ENCODE measurements at regions not wholly inside any gene's neighbourhood (a gene's known extent, or its start where the extent isn't known, plus 50 kb on each side); places are given as distances from the start of the nearest gene placed in this dataset.

DNA sequence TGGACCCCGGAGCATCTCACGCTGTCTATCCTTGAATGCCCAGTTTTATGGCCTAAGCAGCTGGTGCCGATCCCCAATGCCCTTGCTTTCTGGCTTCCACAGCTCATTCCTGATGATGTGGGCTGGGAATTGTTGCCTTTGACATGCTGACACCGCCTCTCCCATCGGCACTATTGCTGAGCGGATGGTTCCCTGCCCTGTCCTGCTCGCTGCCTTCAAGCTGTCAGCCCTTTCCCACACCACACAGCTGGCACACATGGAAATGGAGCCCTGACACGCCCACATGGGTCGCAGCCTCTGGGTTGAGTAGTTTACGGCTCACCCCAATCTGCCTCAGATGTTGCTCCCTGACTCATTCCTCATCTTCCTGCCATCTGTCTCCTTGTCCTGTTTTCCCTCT, 110.2 kb upstream of the SESN3 start:
- peak; percentile 29 for DNase-seq

GRCh38 chr11:95339086-95339901, 108.3 kb upstream of the SESN3 start:
- no peak for DNase-seq

DNA sequence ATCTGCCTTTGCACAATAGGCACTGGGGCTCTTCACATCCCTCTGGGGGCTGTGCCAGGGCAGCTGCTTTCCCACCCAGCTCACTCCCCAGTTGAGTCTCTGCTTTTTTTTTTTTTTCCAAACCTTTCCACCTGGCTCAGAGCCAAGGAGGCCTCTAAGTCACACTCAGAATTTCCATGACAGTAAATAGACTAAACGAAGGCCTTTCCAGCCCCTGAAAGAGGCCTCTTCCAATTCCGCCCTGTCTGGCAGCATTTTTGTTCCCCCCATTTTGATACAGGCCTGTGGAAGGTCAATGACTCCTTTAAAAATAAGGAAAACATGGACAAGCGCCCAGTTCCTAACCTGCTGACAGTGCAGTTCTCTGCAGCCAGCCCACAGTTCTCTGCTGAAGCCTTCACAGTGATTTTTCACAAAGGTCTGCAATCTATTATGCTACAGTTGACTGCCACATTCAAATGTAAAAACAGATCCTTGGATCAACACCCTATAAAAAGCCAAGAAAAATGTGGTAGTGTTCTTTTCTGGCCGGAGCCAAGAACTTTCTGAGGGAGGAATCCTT, 107.5 kb upstream of the SESN3 start:
- peak; percentile 96 for DNase-seq

GRCh38 chr11:95337972-95338429, 107.0 kb upstream of the SESN3 start:
- peak; percentile 67 for DNase-seq

DNA sequence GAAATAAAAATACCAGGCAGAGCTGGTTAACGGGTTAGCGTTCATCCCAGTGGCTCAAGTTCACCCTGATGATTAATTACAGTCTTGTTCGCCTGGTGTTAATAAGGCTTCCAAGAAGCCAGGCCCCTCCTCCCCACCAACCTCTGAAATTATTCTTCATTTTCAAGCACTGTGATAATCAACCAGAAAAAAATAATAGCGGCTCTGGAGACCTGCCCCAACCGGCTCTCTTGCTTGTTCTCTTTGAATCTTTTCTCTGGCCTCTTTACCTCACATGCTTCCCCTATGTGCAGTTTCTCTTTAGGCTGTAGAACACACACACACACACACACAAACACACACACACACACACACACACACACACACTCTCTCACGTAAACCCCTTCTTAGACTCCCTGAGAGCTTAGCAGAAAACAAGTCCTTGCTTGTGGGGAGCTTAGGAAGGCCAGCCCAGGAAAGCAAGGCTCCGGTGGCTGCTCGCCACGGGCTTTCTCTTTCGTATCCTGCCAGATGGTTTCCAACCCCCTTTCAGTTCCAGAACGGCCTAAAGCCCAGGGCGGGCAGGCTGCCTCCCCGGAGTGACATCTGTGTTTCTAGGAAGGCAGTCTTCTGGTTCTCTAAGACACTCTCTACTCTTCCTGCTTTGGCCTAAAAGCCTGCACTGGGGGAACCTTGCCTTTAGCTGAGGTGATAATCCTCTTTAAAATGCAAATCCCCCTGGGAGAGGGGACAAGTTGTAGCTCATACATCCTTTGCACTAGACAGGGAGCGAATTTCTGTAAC, 106.4 kb upstream of the SESN3 start:
- DNase-seq: peak; percentile 97

DNA sequence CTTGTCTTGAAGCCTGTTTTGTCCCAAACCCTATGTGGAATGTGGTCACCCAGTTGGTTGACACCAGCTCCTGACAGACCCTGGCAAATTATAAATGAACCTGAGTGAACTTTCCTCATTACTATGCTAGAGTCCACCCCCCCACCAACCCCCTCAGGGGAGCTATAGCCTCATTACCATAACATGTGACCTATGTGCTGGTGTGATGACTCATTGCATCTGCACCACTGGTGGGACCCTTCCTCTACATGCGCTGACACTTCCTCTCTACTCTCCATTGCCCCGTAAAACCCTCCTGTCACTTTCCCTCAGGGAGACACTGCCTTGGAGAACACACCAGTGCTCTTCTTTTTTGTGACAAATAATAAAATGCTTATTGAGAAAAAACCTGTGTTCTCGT, 105.0 kb upstream of the SESN3 start:
- no peak for DNase-seq

GRCh38 chr11:95331161-95331560, 100.2 kb upstream of the SESN3 start:
- no peak for DNase-seq

GRCh38 chr11:95330302-95330701, 99.3 kb upstream of the SESN3 start:
- DNase-seq: peak; percentile 88

DNA sequence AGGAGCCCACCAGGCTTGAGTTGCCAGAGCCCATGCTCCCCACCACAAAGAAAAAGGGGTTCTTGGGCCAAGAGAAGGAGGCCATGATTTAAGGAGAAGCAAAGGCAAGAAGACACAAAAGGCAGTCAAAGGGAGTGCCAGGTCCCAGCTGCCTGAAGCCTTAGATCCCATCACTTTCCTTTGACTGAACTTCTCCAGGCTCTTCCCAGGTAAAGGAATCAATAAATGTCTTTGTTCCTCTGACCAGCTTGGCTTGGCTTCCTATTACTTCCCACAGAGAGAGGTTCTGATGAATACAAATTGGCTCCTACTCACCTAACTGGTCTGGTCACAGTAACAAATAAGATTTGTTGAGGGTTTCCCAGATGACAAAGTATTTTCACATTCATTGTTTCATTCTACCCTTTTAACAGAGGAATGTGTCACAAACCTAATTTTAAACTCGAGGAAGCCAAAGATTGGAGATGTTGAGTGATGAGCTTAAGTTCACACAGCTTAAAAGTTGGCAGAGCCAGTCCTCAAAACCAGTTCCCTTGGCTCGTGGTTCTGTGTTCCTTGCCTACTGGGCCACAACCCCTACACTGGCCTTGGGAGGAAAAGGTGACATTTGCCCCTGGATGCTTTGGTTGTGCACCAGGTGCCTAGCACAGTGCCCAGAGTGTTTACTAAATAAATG, 96.4 kb upstream of the SESN3 start:
- no peak for DNase-seq

- DNase-seq: no peak
These were observed 94.8 kb upstream of the SESN3 start for GRCh38 chr11:95325777-95326258.

DNA sequence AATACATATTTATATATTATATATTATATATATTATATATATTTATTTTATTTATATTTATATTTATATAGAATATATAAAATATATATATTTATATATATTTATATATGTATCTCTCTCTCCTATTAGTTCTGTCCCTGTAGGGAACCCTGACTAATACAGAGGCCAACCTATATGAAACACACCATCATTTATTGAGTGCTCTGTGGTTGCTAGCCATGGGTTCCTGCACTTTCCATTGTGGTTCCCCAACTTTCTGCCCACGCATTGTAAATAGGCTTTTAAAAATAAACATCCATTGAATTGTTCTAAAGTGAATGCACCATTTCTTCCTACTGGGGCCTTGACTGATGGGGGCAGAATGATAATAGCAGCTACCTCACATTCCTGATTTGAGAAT, 93.8 kb upstream of the SESN3 start:
- DNase-seq: no peak

- DNase-seq: no peak
These were observed 91.5 kb upstream of the SESN3 start for GRCh38 chr11:95322539-95322938.

DNA sequence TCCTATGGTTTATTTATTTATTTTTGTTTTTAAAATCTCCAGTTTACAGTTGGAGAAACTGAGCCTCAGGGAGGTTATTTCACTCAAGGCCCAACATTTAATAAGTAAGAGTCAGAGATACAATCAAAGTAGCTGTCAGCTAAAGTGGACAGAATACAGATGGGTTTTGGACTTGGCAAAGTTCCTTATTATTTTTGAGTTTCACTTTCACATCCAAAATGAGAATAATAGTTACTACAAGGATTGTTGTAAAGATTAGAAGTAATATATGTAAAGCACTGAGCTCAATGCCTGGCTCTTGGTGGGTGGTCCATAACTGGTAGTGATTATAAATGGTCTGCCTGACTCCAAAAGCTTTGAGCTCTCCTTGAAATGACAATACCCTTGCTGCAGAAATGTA, 87.5 kb upstream of the SESN3 start:
- no peak for DNase-seq

- no peak for DNase-seq
These were observed 77.6 kb upstream of the SESN3 start for GRCh38 chr11:95308512-95309035.

DNA sequence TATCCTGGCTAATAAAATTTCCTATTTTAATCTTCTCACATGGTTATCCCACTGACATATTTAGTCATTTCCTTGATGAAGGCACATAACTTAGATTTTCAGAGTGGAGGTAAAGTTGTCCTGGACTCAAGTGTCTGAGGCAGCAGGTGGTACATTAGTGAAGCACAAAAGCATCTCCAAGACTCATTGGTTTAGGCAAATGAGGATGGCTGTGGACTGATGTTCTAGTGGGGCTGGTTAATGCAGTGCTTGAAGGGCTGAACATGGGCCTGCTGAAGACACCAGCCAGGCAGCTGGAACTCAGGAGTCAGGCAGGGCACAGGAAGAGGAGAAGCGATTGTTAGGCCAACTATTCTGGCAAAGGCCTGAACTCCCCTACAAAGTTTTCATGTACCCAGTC, 76.3 kb upstream of the SESN3 start:
- DNase-seq: no peak

GRCh38 chr11:95306801-95307200, 75.8 kb upstream of the SESN3 start:
- DNase-seq: no peak

DNA sequence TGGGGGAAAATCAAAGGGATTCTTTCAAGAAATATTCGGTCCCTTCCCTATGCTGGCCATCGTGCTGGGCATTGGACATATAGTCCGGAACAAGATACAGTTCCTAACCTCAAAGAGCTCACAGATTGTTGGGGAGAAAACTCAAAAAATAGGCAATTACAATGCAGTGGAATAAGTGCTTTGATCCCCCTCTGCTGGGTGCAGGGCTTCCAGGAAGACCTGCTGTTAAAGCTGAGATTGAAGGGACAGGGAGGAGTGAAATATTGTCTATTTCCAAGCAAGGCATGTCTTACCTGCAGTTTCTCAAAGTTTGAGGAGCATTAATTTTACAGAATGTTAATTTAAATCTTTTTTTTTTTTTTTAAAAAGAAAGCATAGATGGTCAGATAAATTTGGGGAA, 75.1 kb upstream of the SESN3 start:
- DNase-seq: no peak

GRCh38 chr11:95305705-95306104, 74.7 kb upstream of the SESN3 start:
- no peak for DNase-seq

DNA sequence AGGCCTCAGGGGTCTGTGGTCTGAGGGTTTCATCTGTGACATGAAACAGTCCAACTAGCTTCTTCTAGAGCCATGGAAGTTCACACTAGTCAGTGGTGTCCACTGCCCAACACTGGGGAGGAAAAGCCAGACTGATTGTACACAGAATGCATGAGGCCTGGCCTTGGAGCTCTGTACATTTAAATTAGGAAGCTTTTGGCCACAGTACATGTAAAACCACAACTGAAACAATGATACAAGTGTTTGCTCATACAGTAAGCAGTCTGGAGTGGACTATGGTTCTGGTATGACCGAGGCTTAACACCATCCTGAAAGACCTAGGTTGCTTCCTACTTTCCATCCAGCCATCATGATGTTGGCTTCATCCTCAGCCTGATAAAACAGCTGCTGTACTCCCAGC, 73.8 kb upstream of the SESN3 start:
- no peak for DNase-seq

GRCh38 chr11:95302211-95302610, 71.2 kb upstream of the SESN3 start:
- DNase-seq: no peak

DNA sequence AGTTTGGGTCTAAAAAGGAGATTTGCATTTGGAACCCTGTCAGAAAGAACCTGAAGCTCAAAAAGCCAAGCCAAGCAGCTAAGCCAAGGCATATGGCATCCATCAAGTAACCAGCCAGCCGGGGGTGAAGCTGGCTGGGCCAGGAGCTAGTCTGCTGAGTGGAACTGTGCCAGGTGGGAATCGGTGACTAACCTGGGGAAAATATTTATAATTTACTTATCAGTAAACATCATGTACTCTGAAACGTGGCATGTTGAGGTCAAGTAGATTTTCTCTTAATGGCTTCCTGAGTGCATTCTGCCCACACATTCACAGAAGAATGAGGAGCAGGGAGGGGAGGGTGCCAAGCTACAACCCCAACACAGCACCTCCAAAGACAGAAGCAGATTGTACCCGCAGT, 70.5 kb upstream of the SESN3 start:
- peak; percentile 56 for DNase-seq

- no peak for DNase-seq
These were observed 68.2 kb upstream of the SESN3 start for GRCh38 chr11:95299078-95299679.
